GM18505 (cell line): ENCODE measurements at regions not wholly inside any gene's neighbourhood (a gene's known extent, or its start where the extent isn't known, plus 50 kb on each side); places are given as distances from the start of the nearest gene placed in this dataset.

Experiments used
- ATAC-seq: cut with Tn5 transposase; IDR thresholded peaks from one replicate; pipeline ENCODE4 v1.9.1; 2021; ENCODE audit not compliant: unreplicated experiment
- POLR2A ChIP-seq: IDR thresholded peaks from 4 replicates; pipeline ENCODE4 v1.6.1; 2011; ENCODE audit warnings: borderline replicate concordance; ENCODE audit not compliant: insufficient read depth, insufficient read length; ENCODE audit errors: extremely low read depth

DNA sequence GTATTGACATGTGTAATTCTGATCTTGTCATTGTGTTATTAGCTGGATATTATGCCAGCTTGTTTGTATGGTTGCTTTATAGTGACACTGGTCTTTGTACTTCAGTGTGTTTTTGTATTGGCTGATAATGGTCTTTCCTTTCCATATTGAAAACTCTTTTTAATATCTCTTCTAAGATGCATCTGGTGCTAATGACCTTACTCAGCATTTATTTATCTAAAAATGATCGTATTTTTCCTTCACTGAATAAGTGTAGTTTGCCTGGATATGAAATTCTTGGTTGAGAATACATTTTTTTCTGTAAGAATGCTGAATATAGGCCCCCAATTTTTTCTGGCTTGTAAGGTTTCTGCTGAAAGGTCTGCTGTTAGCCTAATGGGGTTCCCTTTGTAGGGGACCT lies 465.5 kb upstream of the TMPRSS15 start:
- no peak for TF ChIP-seq POLR2A
- no peak for ATAC-seq

DNA sequence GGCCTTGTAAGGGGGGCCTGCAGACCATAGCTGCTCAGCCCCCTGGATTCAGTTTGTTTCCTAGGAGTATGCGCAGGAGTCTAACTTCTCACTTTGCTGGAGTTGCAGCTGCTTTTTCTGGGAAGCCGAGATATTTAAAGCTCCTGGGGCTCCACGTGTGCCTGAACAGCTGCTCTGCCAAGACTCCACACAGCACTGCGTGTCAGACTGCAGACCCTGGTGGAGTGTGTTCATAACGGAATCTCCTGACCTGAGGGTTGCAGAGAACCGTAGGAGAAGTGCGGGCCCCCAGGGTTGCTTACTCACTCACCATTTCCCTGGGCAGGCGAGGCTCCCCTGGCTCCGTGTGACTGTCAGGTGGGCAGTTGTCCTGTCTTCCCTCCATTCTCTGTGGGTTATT lies 474.3 kb upstream of the TMPRSS15 start:
- no peak for TF ChIP-seq POLR2A
- ATAC-seq, result no peak

DNA sequence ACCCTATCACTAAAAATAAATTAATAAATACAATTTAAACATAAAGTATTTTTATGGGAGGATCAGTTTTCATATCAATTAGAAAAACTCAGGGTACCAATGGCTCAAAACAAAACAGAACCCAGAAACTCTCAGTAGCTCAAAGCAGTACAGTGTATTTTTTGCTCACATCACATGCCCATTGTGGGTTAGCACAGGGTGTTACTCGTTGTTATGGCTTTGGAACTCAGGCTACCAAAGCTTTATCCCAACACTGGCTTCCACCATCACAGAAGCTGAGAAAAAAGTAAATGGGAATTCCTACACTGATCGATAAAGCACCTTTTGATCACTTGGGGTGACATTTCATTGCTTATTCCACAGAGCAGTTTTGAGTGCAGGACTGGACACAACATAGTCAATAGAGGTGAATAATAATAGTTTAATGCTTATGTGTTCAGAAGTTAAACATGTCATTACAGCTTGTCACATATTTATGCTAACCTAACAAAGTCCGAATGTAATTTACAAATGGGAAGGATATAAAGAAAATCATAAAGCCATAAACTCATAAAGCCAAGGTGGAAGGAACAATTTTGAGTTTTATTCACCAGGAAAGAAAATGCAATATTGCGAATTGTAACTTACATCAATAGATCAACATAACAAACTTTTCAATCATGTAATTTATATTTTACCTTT lies 484.5 kb upstream of the TMPRSS15 start:
- ATAC-seq, result no peak

DNA sequence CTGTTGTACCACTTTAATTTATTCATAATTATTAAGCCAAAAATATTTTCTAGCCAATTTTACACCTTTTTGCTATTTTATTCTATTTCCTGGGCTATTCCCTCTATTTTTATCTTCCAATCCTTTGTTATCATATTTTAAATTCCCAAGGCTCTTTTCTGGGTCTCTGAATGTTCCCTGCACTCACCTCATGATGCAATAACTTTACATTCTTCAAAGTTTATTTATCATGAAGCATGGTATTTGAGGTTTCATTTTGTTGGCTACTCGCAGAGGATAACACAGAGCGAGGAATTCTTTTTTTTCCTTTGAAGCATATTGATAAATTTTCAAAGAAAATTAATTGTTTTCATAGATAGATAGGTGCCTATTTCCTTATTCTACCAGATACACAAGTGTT lies 489.8 kb upstream of the TMPRSS15 start:
- no peak for TF ChIP-seq POLR2A
- ATAC-seq, result no peak

More for the DNA sequence above, 484.5 kb upstream of the TMPRSS15 start:
- TF ChIP-seq POLR2A, result no peak

DNA sequence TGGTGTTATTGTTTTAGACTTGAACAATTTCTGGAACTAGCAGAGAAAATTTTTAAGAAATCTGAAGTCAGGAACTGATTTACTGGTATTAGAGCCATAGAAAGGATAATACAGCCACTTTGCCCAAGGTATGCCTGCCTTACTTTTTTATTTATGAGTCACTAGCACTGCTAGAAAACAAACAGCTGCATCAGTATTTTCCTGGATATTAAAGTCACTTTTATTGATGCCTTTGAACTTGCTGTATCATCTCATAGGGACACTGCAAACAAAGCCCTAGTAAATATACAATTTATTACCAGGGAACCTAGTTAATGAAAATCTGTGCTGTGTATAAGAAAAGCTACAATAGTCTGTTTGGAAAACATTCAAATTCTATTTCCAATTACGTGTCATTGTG lies 490.8 kb upstream of the TMPRSS15 start:
- no peak for TF ChIP-seq POLR2A
- ATAC-seq, result no peak

DNA sequence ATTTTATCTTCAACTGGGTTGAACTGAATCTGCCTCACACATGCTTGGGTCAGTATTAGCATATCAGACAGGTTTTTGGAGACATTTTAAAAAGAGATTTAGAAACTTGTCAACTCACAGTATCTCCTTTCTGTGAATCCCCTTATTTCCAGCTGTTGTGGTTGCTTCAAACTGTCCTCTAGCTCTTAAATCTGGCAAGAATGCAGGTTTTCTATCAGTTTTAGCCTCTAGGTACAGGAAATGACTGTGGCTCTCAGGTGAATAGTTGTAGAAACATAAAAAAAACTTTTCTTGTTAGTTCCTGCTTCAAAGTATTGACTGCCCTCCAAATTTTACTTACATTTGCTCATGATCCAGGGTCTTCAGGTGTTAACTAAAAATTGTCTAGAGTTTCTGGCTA lies 495.7 kb upstream of the TMPRSS15 start:
- ATAC-seq, result no peak
- TF ChIP-seq POLR2A, result no peak

DNA sequence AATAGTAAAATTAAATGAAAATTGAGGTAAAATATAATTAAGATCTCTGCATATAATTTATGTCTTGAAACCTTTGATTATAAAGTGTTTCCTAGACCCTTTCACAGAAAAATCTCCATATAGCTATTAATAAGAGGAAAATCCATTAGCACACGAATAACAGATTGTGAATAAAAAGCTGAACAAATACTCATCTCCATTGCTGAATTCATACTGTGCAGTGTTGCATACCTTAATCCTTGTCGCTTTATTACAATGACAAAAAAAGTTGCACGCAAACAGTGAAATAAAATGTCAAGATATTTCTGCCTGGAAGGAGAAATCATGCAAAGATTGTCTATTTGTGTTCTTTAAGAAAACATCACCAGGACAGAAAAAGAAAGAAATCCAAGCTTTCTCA lies 499.1 kb upstream of the TMPRSS15 start:
- ATAC-seq, result no peak
- no peak for TF ChIP-seq POLR2A

DNA sequence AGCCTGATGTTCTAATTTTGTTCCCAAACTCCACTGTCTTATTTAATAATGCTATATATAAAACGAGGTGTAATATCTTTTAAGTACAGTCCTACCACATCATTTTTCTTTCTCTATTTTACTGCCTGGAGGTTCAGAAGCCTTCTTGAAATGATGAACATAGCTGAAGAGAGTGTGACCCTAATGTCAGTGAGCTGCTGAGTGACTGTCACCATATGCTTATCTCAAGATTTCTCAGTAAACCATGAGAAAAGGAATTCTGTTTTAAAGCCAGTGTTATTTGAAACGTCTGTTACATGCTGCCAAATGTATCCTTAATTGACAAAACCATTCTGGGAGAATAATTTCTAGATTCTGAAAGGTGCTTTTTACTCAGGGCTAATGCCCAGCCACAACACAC lies 503.5 kb upstream of the TMPRSS15 start:
- TF ChIP-seq POLR2A, result no peak
- no peak for ATAC-seq

DNA sequence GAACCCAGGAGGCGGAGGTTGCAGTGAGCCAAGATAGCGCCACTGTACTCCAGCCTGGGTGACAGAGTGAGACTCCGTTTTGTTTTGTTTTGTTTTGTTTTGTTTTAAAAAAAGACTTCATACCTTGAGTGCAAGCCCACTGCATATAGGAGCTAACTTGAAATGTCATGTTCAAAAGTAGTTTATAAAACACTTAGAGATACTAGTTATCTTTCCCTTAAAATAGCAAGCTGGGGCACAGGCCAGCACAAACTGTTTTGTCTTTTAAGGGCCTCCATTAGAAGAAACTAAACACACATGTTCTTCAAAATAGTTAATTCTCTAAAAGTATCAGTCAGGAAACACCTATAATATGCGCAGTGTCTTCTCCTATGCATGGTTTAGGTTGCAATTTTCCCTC lies 505.1 kb upstream of the TMPRSS15 start:
- no peak for ATAC-seq
- TF ChIP-seq POLR2A, result no peak

DNA sequence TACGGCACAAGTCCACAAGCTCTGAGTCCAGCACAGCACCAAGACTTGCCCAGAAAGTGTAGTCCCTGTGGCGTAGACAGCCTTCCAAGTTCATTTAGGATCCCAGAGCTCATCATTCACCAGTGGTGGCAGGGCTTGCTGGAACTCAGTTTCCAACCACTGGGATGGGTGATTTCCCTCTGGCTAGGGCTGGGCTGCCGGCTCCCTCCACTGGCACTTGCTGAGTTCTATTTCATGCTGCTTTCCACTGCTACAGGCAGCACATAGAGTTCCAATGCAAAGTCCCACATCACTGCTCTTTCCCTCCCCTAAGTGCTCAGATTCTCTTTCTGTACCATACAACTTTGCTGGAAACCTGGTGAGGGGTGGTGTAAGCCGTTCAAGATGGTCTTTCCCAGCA lies 510.3 kb upstream of the TMPRSS15 start:
- no peak for ATAC-seq

DNA sequence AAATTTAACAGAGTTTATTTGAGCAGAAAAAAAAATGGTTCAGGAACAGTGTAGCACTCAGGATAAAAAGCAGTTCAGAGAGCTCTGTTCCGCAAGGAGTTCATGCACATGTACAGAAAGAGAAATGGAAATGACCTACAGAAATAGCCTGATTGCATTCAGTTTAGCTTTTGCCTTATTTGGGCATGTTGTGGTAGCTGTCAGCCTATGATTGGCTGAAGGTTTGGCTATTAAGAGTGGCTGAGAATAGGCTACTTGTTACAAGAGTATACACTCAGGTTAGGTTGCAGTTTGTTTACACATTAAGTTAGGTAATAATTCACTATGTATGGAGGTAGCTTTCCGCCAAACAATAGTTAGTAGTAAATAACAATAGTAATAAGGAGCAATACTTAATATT lies 511.0 kb upstream of the TMPRSS15 start:
- TF ChIP-seq POLR2A, result no peak
- ATAC-seq, result no peak

More for the DNA sequence above, 510.3 kb upstream of the TMPRSS15 start:
- no peak for TF ChIP-seq POLR2A

DNA sequence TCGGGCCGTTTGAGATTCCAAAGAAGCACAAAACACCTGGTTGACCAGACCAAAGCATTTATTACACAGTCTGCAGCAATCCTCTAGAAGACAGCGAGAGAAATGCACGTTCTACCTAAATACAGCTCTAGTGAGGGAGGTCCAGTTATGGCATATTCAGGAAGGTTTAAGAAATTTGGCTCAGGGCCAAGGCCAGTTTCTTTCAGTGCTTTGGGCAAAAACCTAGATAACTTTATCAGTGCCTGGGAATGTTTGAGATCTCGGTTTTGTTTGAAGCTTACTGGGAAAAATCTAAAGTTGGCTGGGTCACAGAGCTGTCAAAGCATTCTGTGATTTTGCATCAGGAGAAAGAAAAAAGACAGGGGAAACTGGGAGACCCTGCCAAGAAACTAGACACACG lies 514.0 kb upstream of the TMPRSS15 start:
- ATAC-seq, result no peak
- TF ChIP-seq POLR2A, result no peak

DNA sequence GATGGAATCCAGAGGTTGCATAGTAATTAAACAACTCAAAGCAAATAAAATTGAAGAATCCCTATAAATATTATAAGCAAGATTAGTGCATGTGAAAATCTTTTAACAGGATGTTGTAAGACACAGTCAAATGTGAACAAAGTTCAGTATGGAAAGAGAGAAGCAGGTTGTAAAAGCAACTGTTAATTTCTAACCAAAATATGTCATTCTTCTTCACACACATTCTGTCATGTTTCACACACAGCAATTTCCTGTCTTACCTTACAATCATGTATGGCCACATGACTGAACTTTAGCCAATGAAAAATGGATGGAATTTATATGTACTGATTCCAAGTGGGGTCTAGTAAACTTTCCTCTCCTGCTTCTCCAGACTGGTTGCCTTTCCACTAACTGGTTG lies 527.7 kb upstream of the TMPRSS15 start:
- no peak for TF ChIP-seq POLR2A
- no peak for ATAC-seq

DNA sequence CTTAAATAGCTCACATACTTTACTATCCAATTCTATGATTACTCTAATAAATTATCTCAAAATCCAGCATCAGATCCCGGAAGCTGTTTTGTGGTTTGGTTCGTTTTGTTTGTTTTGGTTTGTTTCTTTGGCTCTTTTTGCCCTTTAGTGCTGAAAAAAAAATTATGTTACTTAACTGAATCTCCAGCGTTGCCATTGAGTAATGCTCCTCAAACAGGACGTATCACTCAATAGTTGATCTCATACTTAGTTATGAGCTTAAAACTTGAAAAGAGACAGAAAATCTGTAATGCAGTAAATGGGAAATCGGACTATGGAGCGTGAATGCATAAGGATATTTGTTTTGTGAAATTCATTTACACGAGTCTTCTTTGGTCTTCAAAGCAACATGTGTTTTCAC lies 533.8 kb upstream of the TMPRSS15 start:
- no peak for TF ChIP-seq POLR2A
- no peak for ATAC-seq

DNA sequence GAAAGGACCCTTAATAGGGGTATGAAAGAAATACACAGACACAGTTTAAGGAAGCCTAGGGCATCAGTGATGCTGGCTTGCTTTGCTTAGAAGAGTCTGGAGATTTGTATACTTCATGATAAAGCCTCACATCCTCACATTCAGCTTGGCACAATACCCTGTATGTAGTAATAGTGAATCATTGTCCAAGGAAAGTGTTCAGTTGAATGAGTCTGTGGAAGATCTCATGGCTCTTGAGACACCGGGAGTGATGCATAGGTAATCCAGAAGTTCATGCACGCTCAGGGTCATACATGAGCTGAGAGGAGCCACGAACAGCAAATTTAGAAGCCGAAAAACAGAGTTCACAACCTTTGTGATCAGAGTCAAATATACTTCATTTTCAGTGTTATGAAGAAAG lies 537.2 kb upstream of the TMPRSS15 start:
- no peak for TF ChIP-seq POLR2A
- no peak for ATAC-seq
